ENCODE measurements at regions not wholly inside any gene's neighbourhood (a gene's known extent, or its start where the extent isn't known, plus 50 kb on each side); places are given as distances from the start of the nearest gene placed in this dataset.

DNA sequence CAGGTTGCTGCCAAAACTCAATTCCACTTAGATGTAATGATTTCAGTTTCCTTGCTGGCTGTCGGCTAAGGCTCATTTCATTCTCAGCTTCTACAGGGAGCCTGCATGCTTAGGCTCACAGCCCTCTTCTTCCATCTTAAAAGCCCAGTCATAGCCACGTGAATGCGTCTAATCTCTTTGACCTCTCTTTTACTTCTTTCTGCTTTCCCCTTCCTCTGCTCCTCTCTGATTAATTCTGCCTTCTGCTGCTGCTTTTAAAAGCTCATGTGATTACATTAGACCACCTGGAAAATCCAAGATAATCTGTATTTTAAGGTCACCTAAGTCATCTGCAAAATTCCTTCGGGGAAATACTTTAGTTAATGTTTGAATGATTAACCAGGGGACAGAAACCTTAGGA is 812.8 kb upstream of the BRINP3 start:
- no peak for TF ChIP-seq ZNF274 (IDR thresholded peaks at IDR 0.05; ENCODE audit: low read depth, low read length)
- no peak for TF ChIP-seq SUZ12 (IDR thresholded peaks at IDR 0.05; ENCODE audit: extremely low read depth, insufficient read depth, insufficient read length)

All from NT2/D1 (cell line).